ENCODE measurements at regions not wholly inside any gene's neighbourhood (a gene's known extent, or its start where the extent isn't known, plus 50 kb on each side); places are given as distances from the start of the nearest gene placed in this dataset.

GRCh38 chr12:92629349-92630065 is 73.3 kb upstream of the PLEKHG7 start:
- Histone ChIP-seq H3K79me2 (ENCODE audit: low read length) (no peaks in the 10 kb centered on the region), H3K4me2 (ENCODE audit: low read depth, low read length) (no peak overlapping the region), H3K27me3 (replicated peaks; ENCODE audit: insufficient read depth, low read length) (no peaks in the 10 kb centered on the region), H3K27ac (ENCODE audit: low read length) (no peak overlapping the region), H4K20me1 (ENCODE audit: insufficient read depth, low read length) (no peaks in the 10 kb centered on the region), H3K9ac (ENCODE audit: low read length) (no peak overlapping the region), H3F3A (ENCODE audit: insufficient read depth, low read length) (no peaks in the 10 kb centered on the region), H3K4me3 (ENCODE audit: low read length) (no peak overlapping the region), H3K9me3 (replicated peaks; ENCODE audit: insufficient read depth, low read length) (no peaks in the 10 kb centered on the region), H2AFZ (ENCODE audit: low read length) (no peak overlapping the region), H3K4me1 (ENCODE audit: low read length) (no peaks in the 10 kb centered on the region), H3K9me2 (replicated peaks; ENCODE audit: insufficient read depth, low read length) (no peaks in the 10 kb centered on the region), H3K36me3 (replicated peaks; ENCODE audit: insufficient read depth, low read length) (no peaks in the 10 kb centered on the region)
- DNase-seq, result no peak
- TF ChIP-seq CTCF (IDR thresholded peaks at IDR 0.05; ENCODE audit: low read length), result no peak
- TF ChIP-seq EZH2phosphoT487 (IDR thresholded peaks at IDR 0.05; ENCODE audit: low read length), result no peak
- no peak for TF ChIP-seq EZH2 (optimal IDR thresholded peaks at IDR 0.05; ENCODE audit: low read depth, low read length)

- Histone ChIP-seq H3K4me1 (ENCODE audit: low read length) (no peaks in the 10 kb centered on the region), H3K9me3 (replicated peaks; ENCODE audit: insufficient read depth, low read length) (no peaks in the 10 kb centered on the region), H2AFZ (ENCODE audit: low read length) (no peak overlapping the region), H3K79me2 (ENCODE audit: low read length) (no peaks in the 10 kb centered on the region), H3K4me3 (ENCODE audit: low read length) (no peak overlapping the region), H3K4me2 (ENCODE audit: low read depth, low read length) (no peak overlapping the region), H4K20me1 (ENCODE audit: insufficient read depth, low read length) (no peaks in the 10 kb centered on the region), H3K9me2 (replicated peaks; ENCODE audit: insufficient read depth, low read length) (no peaks in the 10 kb centered on the region), H3K36me3 (replicated peaks; ENCODE audit: insufficient read depth, low read length) (no peaks in the 10 kb centered on the region), H3K27me3 (replicated peaks; ENCODE audit: insufficient read depth, low read length) (no peaks in the 10 kb centered on the region), H3F3A (ENCODE audit: insufficient read depth, low read length) (no peaks in the 10 kb centered on the region), H3K9ac (ENCODE audit: low read length) (no peak overlapping the region), H3K27ac (ENCODE audit: low read length) (no peak overlapping the region)
- DNase-seq, result no peak
- TF ChIP-seq EZH2 (optimal IDR thresholded peaks at IDR 0.05; ENCODE audit: low read depth, low read length) (no peak), CTCF (IDR thresholded peaks at IDR 0.05; ENCODE audit: low read length) (no peak), EZH2phosphoT487 (IDR thresholded peaks at IDR 0.05; ENCODE audit: low read length) (no peak)
Measured at GRCh38 chr12:92628476-92628875, 74.3 kb upstream of the PLEKHG7 start.

- Histone ChIP-seq H3F3A (ENCODE audit: insufficient read depth, low read length) (no peaks in the 10 kb centered on the region), H3K4me2 (ENCODE audit: low read depth, low read length) (no peak overlapping the region), H3K9me2 (replicated peaks; ENCODE audit: insufficient read depth, low read length) (no peaks in the 10 kb centered on the region), H3K9me3 (replicated peaks; ENCODE audit: insufficient read depth, low read length) (no peaks in the 10 kb centered on the region), H2AFZ (ENCODE audit: low read length) (no peak overlapping the region), H4K20me1 (ENCODE audit: insufficient read depth, low read length) (no peaks in the 10 kb centered on the region), H3K4me1 (ENCODE audit: low read length) (no peaks in the 10 kb centered on the region), H3K36me3 (replicated peaks; ENCODE audit: insufficient read depth, low read length) (no peaks in the 10 kb centered on the region), H3K27ac (ENCODE audit: low read length) (no peak overlapping the region), H3K27me3 (replicated peaks; ENCODE audit: insufficient read depth, low read length) (no peaks in the 10 kb centered on the region), H3K4me3 (ENCODE audit: low read length) (no peak overlapping the region), H3K9ac (ENCODE audit: low read length) (no peak overlapping the region), H3K79me2 (ENCODE audit: low read length) (no peaks in the 10 kb centered on the region)
- no peak for DNase-seq
- TF ChIP-seq EZH2phosphoT487 (IDR thresholded peaks at IDR 0.05; ENCODE audit: low read length), result no peak
- TF ChIP-seq EZH2 (optimal IDR thresholded peaks at IDR 0.05; ENCODE audit: low read depth, low read length), result no peak
- no peak for TF ChIP-seq CTCF (IDR thresholded peaks at IDR 0.05; ENCODE audit: low read length)
Measured at GRCh38 chr12:92627511-92627910, 75.3 kb upstream of the PLEKHG7 start.
